Stromal cell of bone marrow (primary cell): ENCODE measurements at regions not wholly inside any gene's neighbourhood (a gene's known extent, or its start where the extent isn't known, plus 50 kb on each side); places are given as distances from the start of the nearest gene placed in this dataset.

Experiments
- DNase-seq: peaks from one replicate; pipeline ENCODE4 v3.0.0-alpha.2; 2012; ENCODE audit warnings: low read depth

GRCh38 chr2:120658042-120658769, 77.5 kb upstream of the GLI2 start:
- no peak for DNase-seq

GRCh38 chr2:120658770-120659158, 76.9 kb upstream of the GLI2 start:
- DNase-seq: no peak

- DNase-seq: no peak
Measured at GRCh38 chr2:120659275-120659977, 76.2 kb upstream of the GLI2 start.

- DNase-seq: no peak
Measured at GRCh38 chr2:120660056-120660694, 75.5 kb upstream of the GLI2 start.

GRCh38 chr2:120660771-120661459, 74.8 kb upstream of the GLI2 start:
- no peak for DNase-seq

GRCh38 chr2:120661551-120661950, 74.1 kb upstream of the GLI2 start:
- DNase-seq: no peak

- no peak for DNase-seq
Measured at GRCh38 chr2:120662046-120662445, 73.6 kb upstream of the GLI2 start.

- DNase-seq: no peak
Measured at GRCh38 chr2:120662746-120663145, 72.9 kb upstream of the GLI2 start.

- DNase-seq: no peak
Measured at GRCh38 chr2:120666433-120666832, 69.2 kb upstream of the GLI2 start.

GRCh38 chr2:120667981-120668380, 67.7 kb upstream of the GLI2 start:
- no peak for DNase-seq

- DNase-seq: no peak
Measured at GRCh38 chr2:120669121-120669952, 66.3 kb upstream of the GLI2 start.

- no peak for DNase-seq
Measured at GRCh38 chr2:120669971-120670370, 65.7 kb upstream of the GLI2 start.

- DNase-seq: no peak
Measured at GRCh38 chr2:120670371-120670770, 65.3 kb upstream of the GLI2 start.

GRCh38 chr2:120670771-120671480, 64.7 kb upstream of the GLI2 start:
- DNase-seq: no peak

- DNase-seq: no peak
Measured at GRCh38 chr2:120672526-120673204, 63.0 kb upstream of the GLI2 start.

- no peak for DNase-seq
Measured at GRCh38 chr2:120673205-120673550, 62.5 kb upstream of the GLI2 start.

- no peak for DNase-seq
Measured at GRCh38 chr2:120673571-120674061, 62.1 kb upstream of the GLI2 start.

GRCh38 chr2:120674246-120675170, 61.2 kb upstream of the GLI2 start:
- DNase-seq: no peak

GRCh38 chr2:120675460-120676130, 60.1 kb upstream of the GLI2 start:
- DNase-seq: no peak
